NCI-H2081 (cell line): ENCODE measurements at regions not wholly inside any gene's neighbourhood (a gene's known extent, or its start where the extent isn't known, plus 50 kb on each side); places are given as distances from the start of the nearest gene placed in this dataset.

ENCODE experiments used
- DNase-seq, 2 experiments: peaks; one replicate each; lab custom pipeline; 2025; lab: John Stamatoyannopoulos, UW

DNA sequence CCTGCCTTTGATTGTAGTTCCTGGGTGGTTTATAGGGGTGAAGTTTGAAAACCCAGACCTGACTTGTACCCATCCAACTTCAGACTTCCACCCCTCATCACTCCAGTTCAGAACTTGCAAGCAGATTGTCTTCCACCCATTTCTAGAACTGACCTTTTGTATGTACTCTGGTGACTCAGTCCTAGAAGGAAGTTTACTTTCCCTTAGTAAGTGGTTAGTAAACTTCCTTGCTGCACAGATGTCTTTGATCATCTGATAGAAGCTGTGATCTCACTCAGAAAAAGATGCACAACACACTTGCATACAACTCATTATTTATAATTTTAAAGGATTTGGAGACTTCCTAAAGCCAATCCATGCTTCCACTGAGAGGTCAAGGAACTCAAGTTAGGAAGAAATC, 368.0 kb downstream of the MFSD1 start:
- DNase-seq, result no peak

DNA sequence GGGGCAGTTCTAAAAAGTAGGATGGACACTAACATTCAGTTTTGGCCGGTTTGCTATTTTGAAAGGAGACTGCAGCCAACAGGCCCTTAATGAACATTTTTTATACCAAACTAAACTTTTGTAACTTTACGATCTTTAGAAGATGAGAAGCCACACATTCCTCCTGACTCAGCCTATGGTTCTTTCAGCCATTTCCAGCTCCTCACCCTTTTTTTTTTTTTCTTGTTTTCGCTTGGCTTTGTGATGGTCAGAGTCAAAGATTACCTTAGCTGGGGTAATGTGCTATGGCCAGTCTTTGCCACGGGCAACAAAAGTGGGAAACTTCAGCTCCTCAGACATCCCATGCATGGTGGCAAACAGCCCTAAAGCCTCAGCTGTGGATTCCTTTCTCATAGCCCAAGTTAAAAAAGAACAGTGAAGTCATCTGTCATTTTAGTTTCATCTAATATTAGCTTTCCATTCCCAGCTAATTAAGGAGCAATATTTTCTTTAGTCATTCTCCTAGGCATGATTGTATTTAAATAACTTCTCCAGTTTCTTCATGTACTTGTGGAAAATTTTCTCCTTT, 368.7 kb downstream of the MFSD1 start:
- DNase-seq, result no peak

DNA sequence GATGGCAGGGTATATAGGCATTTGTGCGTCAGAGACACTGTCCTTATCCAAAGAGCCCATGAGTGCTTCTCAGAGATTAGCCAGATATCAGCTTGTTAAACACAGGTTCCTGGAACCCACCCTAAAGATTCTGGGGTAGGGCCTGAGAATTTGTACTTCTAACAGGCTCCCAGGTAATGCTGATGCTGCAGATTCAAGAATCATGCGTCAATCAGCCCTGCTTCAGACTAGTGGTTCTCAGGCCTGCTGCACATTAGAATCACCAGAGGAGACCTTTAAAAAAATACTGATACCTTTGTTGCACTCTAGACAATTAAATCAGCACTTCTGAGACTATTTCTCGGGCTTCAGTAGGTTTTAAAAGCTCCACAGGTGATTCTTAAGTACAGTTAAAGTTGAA, 369.5 kb downstream of the MFSD1 start:
- DNase-seq, result no peak

DNA sequence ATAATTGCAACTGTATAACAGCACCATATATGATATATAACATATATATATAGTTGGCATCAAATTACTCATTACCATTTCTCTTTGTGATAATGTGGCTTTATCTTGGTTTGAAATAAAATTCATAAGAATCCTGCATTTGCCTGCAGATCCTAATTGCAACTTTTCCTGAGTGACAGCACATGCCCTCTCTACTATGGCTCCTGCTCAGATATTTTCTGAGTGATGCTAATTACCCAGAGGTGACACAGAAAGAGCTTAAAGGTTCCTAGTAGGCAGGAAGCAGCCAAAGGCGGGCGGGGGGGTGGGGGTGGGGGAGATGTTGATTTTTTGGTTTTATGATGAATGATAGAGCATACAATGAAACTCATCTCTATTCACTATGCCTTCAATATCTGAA, 370.6 kb downstream of the MFSD1 start:
- no peak for DNase-seq

DNA sequence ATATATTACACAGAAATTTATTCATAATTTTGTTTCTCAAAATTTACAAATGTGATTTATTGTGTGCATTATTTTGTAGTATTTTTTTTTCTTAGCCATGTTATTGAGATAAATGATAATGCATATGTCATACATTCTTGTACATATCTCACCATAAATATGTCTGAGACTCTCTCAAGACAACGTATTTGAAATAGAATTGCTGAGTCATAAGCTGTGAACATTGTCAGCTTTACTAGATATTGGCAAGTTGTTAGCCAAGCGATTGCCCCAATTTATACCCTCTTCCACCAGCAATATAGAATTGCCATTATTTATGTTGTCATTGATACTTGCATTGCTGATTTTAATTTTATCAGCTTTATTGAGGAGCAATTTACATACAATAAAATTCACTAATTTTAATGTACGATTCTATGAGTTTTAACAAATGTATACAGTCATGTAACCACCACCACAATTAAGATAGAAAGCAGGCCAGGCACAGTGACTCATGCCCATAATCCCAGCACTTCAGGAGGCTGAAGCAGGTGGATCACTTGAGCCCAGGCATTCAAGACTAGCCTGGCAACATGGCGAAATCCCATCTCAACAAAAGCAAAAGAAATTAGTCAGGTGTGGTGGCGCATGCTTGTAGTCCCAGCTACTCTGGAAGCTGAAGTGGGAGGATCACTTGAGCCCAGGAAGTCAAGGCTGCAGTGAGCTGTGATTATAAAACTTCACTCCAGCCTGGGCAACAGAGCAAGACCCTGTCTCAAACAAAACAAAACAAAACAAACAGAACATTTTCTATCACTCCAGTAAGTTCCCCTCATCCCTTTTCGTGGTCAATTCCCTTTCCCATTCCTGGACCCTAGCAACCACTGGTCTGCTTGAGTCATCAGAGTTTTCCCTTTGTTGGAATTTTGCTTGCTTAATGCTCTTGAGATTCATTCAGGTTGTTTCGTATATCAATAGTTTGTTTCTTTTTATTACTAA, 373.1 kb downstream of the MFSD1 start:
- DNase-seq, result no peak

DNA sequence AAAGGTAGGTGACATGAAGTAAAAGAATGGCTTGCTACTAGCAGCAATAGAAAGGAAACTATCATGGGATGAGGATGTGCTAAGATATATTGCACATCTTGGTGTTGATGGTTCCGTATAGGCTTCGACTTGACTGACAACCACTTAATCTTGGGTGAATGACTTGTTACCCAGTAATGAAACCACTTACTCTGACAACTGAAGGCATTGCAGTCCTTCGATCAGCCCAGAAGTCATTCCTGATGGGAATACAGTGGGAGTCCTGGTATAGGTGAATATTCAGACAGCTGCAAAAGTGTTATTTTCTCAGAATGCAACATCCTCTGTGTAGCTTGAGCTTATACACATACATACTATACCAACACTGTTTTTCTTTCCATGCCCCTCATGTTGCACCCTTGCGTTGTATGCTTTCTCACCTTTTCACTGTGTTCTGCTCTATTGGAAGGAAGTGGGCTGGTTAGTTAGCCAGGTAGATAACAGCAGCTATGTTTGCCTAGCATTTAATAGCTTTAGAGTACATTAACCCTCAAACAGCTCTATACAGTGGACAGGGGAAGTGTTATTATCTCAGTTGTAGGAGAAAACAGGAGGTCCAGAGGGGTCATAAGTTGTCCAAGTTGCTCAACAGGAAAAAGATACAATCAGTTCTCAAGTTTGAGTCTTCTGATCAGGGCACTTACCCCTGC, 376.5 kb downstream of the MFSD1 start:
- no peak for DNase-seq

DNA sequence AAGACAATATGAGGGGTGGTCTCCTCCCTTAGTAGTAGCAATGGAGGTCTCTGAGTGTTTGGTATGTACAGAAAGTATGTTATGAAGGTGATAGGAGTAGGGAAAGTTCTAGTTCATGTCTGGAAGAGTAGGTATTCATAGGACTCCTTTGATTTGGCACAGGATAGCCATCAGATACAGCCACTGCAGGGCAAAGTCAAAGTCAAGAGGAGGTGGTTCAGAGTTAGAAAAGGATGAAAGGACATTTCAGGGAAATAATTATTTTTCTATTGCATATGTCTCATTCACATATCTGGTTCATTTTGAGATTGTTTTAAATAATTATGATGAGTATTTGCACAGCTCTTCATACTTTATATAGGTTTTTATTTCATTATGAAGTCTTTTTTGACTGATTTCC, 381.1 kb downstream of the MFSD1 start:
- no peak for DNase-seq

DNA sequence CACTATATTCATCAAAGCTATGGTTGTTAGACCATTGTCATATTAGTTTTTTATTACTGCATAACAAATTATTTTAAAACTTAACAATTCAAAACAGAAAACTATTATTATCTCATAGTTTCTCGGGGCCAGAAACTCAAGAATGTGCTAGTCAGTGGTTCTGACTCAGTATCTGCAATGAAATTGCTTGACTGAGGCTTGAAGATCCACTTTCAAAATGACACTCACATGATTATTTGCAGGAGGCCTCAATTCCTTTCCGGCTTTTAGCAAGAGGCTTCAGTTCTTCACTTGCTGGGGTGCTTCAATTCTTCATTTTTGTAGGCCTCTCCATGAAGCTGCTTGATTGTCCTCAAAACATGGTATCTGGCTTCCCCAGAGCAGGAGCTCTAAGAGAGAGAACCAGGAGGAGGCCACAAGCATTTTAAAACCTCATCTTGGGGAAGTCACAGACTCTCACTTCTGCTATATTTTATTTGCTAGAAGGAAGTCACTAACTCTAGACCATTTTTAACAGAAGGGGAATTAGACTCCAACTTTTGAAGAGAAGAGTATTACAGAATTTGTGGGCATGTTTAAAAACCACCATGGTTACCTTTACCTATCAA, 383.7 kb downstream of the MFSD1 start:
- DNase-seq, result no peak

DNA sequence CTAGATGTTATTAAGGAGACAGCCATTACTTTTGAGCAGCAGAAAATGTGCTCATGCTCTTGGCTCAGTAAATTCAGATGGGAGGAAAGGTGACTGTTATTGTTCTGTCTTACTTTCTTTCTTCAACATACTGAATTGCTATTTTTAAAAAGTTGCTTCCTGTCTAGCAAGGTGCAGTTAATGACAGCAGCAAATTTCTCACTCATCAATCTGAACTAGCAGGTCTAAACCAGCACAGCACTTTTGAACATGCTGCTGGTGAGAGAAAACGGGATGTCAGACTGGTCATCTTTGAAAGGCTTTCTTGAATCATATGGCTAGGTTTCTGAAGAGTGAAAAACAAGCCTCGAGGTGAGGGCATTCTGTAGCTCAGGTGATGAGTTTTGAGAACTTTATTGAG, 384.7 kb downstream of the MFSD1 start:
- DNase-seq, result no peak

DNA sequence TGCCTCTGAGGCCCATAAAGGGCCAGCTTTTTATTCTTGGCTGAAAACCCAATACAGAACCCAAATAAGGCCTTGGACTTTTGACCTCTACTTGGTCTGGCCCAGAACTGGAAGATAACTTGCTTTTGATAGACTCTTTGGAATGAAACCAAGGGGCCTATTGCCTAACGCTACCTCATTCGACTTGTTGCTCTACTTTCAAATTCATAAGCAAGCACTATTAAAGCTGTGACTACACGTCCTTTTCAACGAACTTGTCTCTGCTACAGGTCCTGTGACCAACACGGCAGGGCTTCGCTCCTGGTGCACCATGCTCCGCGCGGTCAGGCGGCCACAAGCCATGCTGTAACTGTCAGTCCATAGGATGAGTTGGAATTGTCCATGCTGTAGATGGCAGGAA, 385.4 kb downstream of the MFSD1 start:
- DNase-seq, result no peak

DNA sequence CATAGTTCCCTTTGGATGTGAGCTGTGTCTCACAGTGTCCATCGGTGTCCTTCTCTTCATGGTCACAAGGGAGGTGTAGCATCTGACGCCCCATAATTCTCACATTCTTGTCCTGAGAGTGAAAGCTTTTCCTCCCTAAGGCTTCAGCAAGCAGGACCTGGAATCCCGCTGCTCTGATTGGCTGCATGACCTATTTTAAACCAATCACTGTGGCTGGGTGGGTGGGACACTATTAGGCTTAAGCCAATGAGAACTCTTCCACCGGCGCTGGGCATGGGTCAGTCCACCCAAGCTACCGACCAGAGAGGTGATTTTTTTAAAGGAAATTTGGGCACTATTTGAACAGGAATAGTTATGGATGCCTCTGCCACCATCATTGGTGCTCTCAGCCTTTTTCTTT, 385.9 kb downstream of the MFSD1 start:
- DNase-seq, result no peak

DNA sequence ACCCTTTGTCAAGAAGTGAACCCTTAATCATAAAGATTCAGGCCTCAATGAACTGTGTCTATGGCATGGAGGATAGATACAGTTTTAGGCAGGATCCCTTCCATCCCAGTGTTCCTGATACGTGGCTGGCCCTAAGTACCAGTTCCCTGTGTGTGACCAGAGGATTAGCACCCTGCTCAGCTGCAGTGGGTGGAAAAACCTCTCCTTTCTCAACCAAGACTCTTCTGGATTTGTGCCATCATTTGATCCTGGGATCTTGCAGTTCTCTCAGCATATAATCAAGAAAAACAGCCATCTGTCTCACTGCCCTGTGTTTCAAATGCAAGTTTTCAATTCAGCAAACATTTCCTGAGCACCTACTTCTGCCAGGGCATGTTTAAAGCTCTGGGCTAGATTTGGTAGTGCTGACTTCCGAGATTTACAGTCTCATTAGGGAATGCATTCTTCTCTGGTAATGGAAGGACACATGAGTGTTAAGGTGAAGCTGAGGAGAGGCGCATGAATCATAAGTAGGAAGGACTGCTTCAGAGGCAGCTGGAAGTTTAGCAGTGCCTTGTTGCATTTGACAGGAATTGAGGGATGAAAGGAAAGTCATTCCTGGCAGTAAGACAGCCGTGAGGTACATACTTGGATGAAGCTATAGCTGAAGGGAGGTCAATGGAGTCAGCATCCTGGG, 388.3 kb downstream of the MFSD1 start:
- DNase-seq, result no peak

DNA sequence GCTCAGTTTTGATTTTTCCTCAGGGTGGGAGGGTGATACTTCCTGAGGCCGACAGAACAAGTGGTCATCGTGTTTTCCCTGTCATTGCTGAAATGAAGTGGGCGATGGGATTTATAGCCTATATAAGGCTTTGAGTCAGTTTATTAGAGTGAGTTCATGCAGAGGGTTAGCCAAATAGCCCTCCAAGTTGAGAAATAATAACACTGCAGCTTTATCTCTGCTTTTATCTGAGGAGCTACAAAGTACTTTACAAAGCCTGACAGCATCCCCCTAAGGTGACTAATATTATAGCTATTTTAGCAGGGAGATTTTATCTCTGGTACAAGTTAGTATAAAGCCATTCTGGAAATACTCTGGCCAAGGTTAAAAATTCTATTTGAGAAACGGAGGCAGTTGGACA, 389.6 kb downstream of the MFSD1 start:
- DNase-seq, result no peak

DNA sequence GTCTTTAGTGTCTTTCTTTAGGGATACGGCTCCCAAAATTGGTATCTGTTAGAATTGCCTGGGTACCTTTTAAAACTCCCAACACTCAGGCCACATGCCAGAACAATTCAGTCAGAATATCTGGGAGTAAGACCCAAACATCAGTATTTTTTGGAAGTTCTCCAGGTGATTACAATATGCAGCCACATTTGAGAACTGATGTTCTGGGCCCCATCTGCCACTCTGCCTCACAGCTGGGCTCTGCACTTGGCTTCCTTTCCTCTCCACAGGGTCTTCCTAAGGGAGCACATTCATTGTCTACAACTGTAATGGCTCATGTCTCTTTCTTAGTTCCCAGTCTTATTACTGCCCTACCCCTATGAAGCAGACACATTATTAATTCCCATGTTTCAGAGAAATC, 394.5 kb downstream of the MFSD1 start:
- no peak for DNase-seq

DNA sequence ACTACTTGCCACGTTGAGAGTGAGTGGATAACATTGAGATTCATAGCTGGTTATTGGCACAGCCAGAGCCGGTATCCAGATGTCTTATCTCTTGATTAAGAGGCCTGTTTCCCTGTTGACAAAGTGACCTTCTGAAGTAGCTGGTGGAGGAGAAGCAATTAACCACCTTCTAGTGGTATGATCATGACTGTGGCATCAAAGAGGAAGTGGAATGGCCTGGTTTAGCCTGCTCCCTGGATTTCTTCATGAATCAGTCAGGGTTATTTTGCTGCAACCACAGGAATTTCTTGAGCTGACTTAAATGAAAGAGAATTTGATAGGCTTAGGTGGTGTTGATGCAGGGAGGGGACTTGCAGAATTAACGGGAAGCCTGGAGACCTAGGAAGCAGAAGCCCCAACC, 398.3 kb downstream of the MFSD1 start:
- no peak for DNase-seq

DNA sequence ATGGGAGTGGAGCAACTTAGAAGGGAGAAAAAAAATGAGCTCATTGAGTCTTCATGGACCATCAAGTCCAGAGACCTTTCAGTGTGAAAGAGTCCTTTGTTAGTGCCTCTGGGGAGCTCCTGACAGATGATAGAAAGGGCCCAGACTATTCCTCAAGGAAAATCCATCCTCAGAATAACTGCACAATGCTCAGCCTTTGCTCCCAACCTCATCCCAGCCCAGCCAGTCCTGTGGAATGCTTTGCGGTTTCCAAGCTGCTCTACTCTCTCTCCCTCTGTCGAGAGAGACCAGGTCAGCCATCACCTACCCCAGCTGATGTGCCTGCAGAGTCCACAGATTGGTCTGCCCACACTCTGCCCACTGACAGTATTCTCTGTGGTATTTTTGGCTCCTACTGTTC, 406.2 kb downstream of the MFSD1 start:
- no peak for DNase-seq

DNA sequence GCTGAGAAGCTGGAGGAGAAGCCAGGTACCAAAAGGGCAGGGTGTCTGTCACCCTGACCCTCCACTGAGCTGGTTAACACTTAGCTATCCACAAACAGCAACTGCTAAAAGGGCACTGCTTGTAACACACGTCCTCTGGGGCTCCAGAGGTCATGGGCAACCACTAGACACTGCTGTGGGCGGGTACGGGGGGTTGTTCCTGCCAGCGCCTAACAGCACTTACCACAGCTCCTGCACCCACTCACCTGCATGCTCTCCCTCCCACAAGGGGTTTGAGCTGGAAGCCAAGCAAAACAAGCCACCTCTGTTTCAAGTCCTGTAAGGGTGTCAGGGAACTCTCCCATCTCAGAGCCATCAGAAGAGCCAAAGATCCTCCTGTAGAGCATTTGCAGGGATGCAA, 407.6 kb downstream of the MFSD1 start:
- no peak for DNase-seq

DNA sequence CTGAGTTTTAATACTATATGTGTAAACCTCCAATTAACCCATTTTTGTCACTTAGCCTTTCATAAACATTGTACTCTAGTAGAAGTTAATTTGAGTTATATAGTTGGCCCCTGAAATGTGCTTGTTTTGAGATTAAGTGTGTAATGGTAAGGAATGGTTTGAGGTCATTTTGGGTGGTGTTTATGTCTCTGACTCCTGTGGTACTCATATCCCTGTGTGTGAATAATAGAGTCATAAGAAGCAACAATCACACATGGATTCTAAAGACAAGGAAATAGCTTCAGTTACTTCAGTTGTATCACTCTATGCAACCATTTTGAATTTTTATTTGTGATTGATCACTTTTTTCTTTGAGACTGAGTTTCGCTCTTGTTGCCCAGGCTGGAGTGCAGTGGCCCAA, 408.5 kb downstream of the MFSD1 start:
- DNase-seq, result no peak

DNA sequence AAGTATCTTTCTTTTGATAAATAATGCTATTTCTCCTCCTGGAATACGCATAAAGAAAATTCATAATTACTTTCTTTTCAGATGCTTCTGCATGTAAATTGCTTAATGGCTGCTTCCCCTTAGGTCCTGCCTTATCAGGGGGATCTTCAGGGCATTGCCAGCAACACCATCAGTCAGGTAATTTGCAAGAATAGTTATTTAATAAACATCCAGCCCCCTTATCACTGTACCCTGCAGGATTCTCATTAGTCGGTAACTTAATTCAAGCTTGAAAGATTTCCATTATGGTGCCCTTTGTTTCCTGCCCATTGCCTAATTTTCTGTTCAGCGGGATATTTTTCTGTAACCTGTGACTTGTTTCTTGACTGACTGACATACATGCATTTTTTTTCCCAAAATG, 414.5 kb downstream of the MFSD1 start:
- DNase-seq, result no peak

DNA sequence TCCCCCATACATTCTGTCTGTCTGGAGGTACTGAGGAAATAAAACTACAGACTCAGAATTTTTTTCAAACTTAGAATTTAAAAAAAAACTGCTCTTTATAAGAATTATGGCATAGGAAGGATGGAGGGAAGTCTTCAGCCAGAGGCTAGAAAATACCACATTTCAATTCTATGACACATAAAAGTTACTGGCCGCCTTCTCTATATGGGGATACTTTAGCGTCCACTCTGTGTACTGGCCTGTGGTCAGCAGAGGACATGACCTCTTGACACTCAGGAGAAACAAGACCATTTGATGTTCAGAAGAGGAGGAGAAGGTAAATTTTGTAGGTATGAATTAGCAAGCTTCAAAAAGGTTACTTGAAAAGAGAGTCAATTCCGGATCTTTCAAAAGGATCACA, 417.4 kb downstream of the MFSD1 start:
- DNase-seq, result no peak

DNA sequence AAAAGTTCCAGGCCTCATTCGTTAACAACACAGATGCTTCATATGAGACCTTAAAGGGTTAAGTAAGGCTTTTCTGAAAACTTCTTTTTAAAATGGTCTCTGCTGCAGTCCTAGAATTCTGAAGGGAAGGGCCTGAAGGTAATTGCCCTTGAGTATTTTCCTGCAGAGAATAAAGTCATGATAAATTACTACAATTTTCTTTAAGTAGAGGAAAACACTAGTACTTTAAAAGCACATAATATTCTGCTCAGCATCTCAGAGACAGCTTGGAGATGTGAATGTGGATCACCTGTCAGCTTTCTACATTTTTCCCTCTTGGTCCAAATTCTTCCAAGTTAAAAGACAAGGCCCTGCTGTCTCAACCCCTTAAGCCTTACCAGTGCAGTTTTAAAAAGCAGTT, 419.5 kb downstream of the MFSD1 start:
- DNase-seq, result no peak

DNA sequence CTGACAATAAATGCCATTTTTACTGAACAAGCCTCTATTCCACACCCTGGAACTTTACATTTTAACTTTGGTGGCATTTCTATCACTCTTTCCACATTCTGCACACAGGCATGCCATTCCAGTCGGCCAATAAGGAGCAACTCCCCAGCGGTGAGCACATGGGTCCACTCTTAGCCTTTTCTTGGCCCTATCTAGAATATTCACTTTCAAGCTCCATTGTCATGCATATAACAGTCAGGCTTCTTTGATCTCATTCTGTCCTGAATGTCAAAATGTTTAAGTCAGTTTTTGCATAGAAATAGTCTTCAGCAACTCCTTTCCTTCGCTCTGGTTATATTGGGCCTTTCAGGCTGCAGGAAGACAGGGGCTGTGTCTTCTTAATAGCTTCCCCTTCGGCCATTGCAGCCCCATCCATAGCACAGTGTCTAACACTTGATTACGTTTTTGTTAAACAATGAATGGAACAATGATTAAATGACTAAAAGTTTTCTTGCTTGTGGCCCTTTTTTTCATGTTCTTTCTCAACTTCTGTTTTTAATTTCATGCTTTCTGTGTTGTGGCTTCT, 427.3 kb downstream of the MFSD1 start:
- DNase-seq, result no peak
